SK-N-SH treated with all-trans-retinoic acid at 6 μM for 48 hours (cell line): ENCODE measurements at regions not wholly inside any gene's neighbourhood (a gene's known extent, or its start where the extent isn't known, plus 50 kb on each side); places are given as distances from the start of the nearest gene placed in this dataset.

Source experiments
- ATAC-seq: fragments of 200-7000 bp; cut with Tn5 transposase; 3 replicates; pipeline ENCODE4 v1.9.1; 2020; ENCODE audit warnings: mild to moderate bottlenecking, moderate library complexity
- ARNTL ChIP-seq: fragments of 450-650 bp; formaldehyde crosslinking; IDR thresholded peaks from 2 replicates; pipeline ENCODE4 v1.5.0; 2020; ENCODE audit warnings: low read depth, mild to moderate bottlenecking, moderate library complexity, borderline replicate concordance
- BACH2 ChIP-seq: fragments of 250-450 bp; sonication (Bioruptor Pico); IDR thresholded peaks from 2 replicates; pipeline ENCODE4 v1.9.0; 2021; ENCODE audit warnings: mild to moderate bottlenecking, borderline replicate concordance
- CREB5 ChIP-seq: fragments of 250-450 bp; sonication (Bioruptor Pico); IDR thresholded peaks from 2 replicates; pipeline ENCODE4 v1.5.1; 2020; ENCODE audit warnings: low read depth, mild to moderate bottlenecking, moderate library complexity
- CSRNP3 ChIP-seq: fragments of 250-450 bp; sonication (Bioruptor Pico); IDR thresholded peaks from 2 replicates; pipeline ENCODE4 v1.5.1; 2021; ENCODE audit warnings: mild to moderate bottlenecking, moderate library complexity
- ESRRG ChIP-seq: fragments of 250-450 bp; sonication (Bioruptor Pico); IDR thresholded peaks from 2 replicates; pipeline ENCODE4 v1.6.1; 2021; ENCODE audit warnings: mild to moderate bottlenecking
- GLIS3 ChIP-seq: fragments of 250-450 bp; sonication (Bioruptor Pico); IDR thresholded peaks from 2 replicates; pipeline ENCODE4 v1.5.0; 2020; ENCODE audit warnings: mild to moderate bottlenecking, moderate library complexity
- ISL1 ChIP-seq: fragments of 250-450 bp; sonication (Bioruptor Pico); IDR thresholded peaks from 2 replicates; pipeline ENCODE4 v2.1.2; 2022; ENCODE audit warnings: mild to moderate bottlenecking, moderate library complexity
- PATZ1 ChIP-seq: fragments of 250-450 bp; sonication (Bioruptor Pico); IDR thresholded peaks from 2 replicates; pipeline ENCODE4 v1.8.0; 2020; ENCODE audit warnings: mild to moderate bottlenecking, moderate library complexity, borderline replicate concordance
- PPARA ChIP-seq: fragments of 250-450 bp; sonication (Bioruptor Pico); IDR thresholded peaks from 2 replicates; pipeline ENCODE4 v1.5.0; 2020; ENCODE audit warnings: mild to moderate bottlenecking, borderline replicate concordance
- RARB ChIP-seq: fragments of 250-450 bp; sonication (Bioruptor Pico); IDR thresholded peaks from 2 replicates; pipeline ENCODE4 v1.8.0; 2021; ENCODE audit warnings: mild to moderate bottlenecking, moderate library complexity
- SNAI2 ChIP-seq: fragments of 250-450 bp; sonication (Bioruptor Pico); IDR thresholded peaks from 2 replicates; pipeline ENCODE4 v1.5.0; 2020; ENCODE audit warnings: mild to moderate bottlenecking, moderate library complexity
- TCF4 ChIP-seq: fragments of 250-450 bp; sonication (Bioruptor Pico); IDR thresholded peaks from 2 replicates; pipeline ENCODE4 v1.8.0; 2021; ENCODE audit warnings: mild to moderate bottlenecking, moderate library complexity, borderline replicate concordance
- TSHZ2 ChIP-seq: fragments of 250-450 bp; sonication (Bioruptor Pico); IDR thresholded peaks from 2 replicates; pipeline ENCODE4 v1.5.0; 2020; ENCODE audit warnings: mild to moderate bottlenecking, moderate library complexity
- ZFP3 ChIP-seq: fragments of 250-450 bp; sonication (Bioruptor Pico); IDR thresholded peaks from 2 replicates; pipeline ENCODE4 v1.5.0; 2020; ENCODE audit warnings: mild to moderate bottlenecking, moderate library complexity
- ZFP30 ChIP-seq: fragments of 450-650 bp; formaldehyde crosslinking; IDR thresholded peaks from 2 replicates; pipeline ENCODE4 v1.5.0; 2022; ENCODE audit warnings: mild to moderate bottlenecking, moderate library complexity
- ZNF565 ChIP-seq: fragments of 450-650 bp; formaldehyde crosslinking; conservative IDR thresholded peaks from 2 replicates; pipeline ENCODE4 v1.5.0; 2020; ENCODE audit warnings: low read depth, mild to moderate bottlenecking, moderate library complexity
- ZNF70 ChIP-seq: fragments of 450-650 bp; formaldehyde crosslinking; IDR thresholded peaks from 2 replicates; pipeline ENCODE4 v1.5.0; 2020; ENCODE audit warnings: mild to moderate bottlenecking, moderate library complexity
- ZNF8 ChIP-seq: fragments of 450-650 bp; formaldehyde crosslinking; IDR thresholded peaks from 2 replicates; pipeline ENCODE4 v1.5.0; 2020; ENCODE audit warnings: mild to moderate bottlenecking, moderate library complexity

- no peak for TF ChIP-seq CSRNP3
- no peak for TF ChIP-seq ESRRG
- TF ChIP-seq ZFP3 (CRISPR knock-in tag): no peak
- TF ChIP-seq, all 23 proteins: peak for 0
Measured at GRCh38 chr14:51336734-51337133, 96.7 kb downstream of the TMX1 start (continued).

GRCh38 chr14:51337520-51337919 is 97.5 kb downstream of the TMX1 start:
- ATAC-seq: no peak
- no peak for TF ChIP-seq SNAI2 (CRISPR knock-in tag)
- no peak for TF ChIP-seq CREB5 (CRISPR knock-in tag)
- TF ChIP-seq ZNF8 (CRISPR knock-in tag): no peak
- no peak for TF ChIP-seq TSHZ2
- TF ChIP-seq ISL1 (CRISPR knock-in tag): no peak
- TF ChIP-seq GLIS3 (CRISPR knock-in tag): no peak
- no peak for TF ChIP-seq ZNF70 (CRISPR knock-in tag)
- TF ChIP-seq ZNF565 (CRISPR knock-in tag): no peak
- no peak for TF ChIP-seq PATZ1 (CRISPR knock-in tag)

GRCh38 chr14:51341338-51341737 is 101.3 kb downstream of the TMX1 start:
- TF ChIP-seq ZNF8 (CRISPR knock-in tag) (no peak), RARB (CRISPR knock-in tag) (no peak), ZNF565 (CRISPR knock-in tag) (no peak), TSHZ2 (no peak), PATZ1 (CRISPR knock-in tag) (no peak), ARNTL (CRISPR knock-in tag) (no peak), PPARA (no peak), SNAI2 (CRISPR knock-in tag) (no peak), ZNF70 (CRISPR knock-in tag) (no peak)
- TF ChIP-seq, all 23 proteins: peak for 0
- no peak for ATAC-seq

- no peak for ATAC-seq
- TF ChIP-seq ZFP30 (CRISPR knock-in tag) (no peak), ZNF70 (CRISPR knock-in tag) (no peak), SNAI2 (CRISPR knock-in tag) (no peak), CSRNP3 (no peak), ZNF565 (CRISPR knock-in tag) (no peak), BACH2 (CRISPR knock-in tag) (no peak), TCF4 (CRISPR knock-in tag) (no peak), ESRRG (no peak), TSHZ2 (no peak), ZFP3 (CRISPR knock-in tag) (no peak), RARB (CRISPR knock-in tag) (no peak)
Measured at GRCh38 chr14:51342226-51342625, 102.2 kb downstream of the TMX1 start.
